HG02610 (cell line): ENCODE measurements at regions not wholly inside any gene's neighbourhood (a gene's known extent, or its start where the extent isn't known, plus 50 kb on each side); places are given as distances from the start of the nearest gene placed in this dataset.
"Not testable (repeated sequence)": the region's sequence is repeated elsewhere in the genome, so short reads cannot be mapped to it uniquely, and the experiment has no call there.

Experiments used
- ATAC-seq: cut with Tn5 transposase; IDR thresholded peaks from one replicate; pipeline ENCODE4 v1.9.1; 2021; ENCODE audit warnings: mild to moderate bottlenecking, moderate library complexity; ENCODE audit not compliant: unreplicated experiment

GRCh38 chr10:21041763-21042458 is 144.8 kb upstream of the NEBL start:
- ATAC-seq: no peak

GRCh38 chr10:21039721-21040120 is 142.6 kb upstream of the NEBL start:
- no peak for ATAC-seq

GRCh38 chr10:21036757-21037156 is 139.6 kb upstream of the NEBL start:
- ATAC-seq: no peak

GRCh38 chr10:21034770-21035169 is 137.7 kb upstream of the NEBL start:
- not testable (repeated sequence) for ATAC-seq

GRCh38 chr10:21034241-21034640 is 137.1 kb upstream of the NEBL start:
- no peak for ATAC-seq

GRCh38 chr10:21032587-21033319 is 135.6 kb upstream of the NEBL start:
- no peak for ATAC-seq

- no peak for ATAC-seq
These were observed 134.2 kb upstream of the NEBL start for GRCh38 chr10:21031232-21031795.

GRCh38 chr10:21030091-21030490 is 133.0 kb upstream of the NEBL start:
- no peak for ATAC-seq

- no peak for ATAC-seq
These were observed 125.7 kb upstream of the NEBL start for GRCh38 chr10:21022821-21023220.

GRCh38 chr10:21021843-21022594 is 124.9 kb upstream of the NEBL start:
- no peak for ATAC-seq

- ATAC-seq: no peak
These were observed 124.1 kb upstream of the NEBL start for GRCh38 chr10:21021231-21021630.

- peak; percentile 60 for ATAC-seq
These were observed 123.4 kb upstream of the NEBL start for GRCh38 chr10:21020545-21020944.

- no peak for ATAC-seq
These were observed 122.3 kb upstream of the NEBL start for GRCh38 chr10:21019436-21019835.

GRCh38 chr10:21015851-21016250 is 118.7 kb upstream of the NEBL start:
- ATAC-seq: no peak

- no peak for ATAC-seq
These were observed 117.0 kb upstream of the NEBL start for GRCh38 chr10:21014141-21014540.

- ATAC-seq: no peak
These were observed 114.4 kb upstream of the NEBL start for GRCh38 chr10:21011433-21012018.

GRCh38 chr10:21010615-21011014 is 113.5 kb upstream of the NEBL start:
- ATAC-seq: no peak

- ATAC-seq: no peak
These were observed 106.2 kb upstream of the NEBL start for GRCh38 chr10:21003240-21003822.

GRCh38 chr10:21002091-21002878 is 105.2 kb upstream of the NEBL start:
- no peak for ATAC-seq

GRCh38 chr10:20999699-21000098 is 102.6 kb upstream of the NEBL start:
- no peak for ATAC-seq
